HL-60/S4 treated with phorbol 12-myristate 13-acetate at 8.2 ng/mL for 4 days and 3 days (cell line): ENCODE measurements at regions not wholly inside any gene's neighbourhood (a gene's known extent, or its start where the extent isn't known, plus 50 kb on each side); places are given as distances from the start of the nearest gene placed in this dataset.

Source experiments
- in situ Hi-C: fragments of 300-500 bp; cut with MboI; formaldehyde crosslinking; loops from 2 replicates; pipeline ENCODE4 v1.15.0; 2022; ENCODE audit warnings: low sequenced_read_pairs

DNA sequence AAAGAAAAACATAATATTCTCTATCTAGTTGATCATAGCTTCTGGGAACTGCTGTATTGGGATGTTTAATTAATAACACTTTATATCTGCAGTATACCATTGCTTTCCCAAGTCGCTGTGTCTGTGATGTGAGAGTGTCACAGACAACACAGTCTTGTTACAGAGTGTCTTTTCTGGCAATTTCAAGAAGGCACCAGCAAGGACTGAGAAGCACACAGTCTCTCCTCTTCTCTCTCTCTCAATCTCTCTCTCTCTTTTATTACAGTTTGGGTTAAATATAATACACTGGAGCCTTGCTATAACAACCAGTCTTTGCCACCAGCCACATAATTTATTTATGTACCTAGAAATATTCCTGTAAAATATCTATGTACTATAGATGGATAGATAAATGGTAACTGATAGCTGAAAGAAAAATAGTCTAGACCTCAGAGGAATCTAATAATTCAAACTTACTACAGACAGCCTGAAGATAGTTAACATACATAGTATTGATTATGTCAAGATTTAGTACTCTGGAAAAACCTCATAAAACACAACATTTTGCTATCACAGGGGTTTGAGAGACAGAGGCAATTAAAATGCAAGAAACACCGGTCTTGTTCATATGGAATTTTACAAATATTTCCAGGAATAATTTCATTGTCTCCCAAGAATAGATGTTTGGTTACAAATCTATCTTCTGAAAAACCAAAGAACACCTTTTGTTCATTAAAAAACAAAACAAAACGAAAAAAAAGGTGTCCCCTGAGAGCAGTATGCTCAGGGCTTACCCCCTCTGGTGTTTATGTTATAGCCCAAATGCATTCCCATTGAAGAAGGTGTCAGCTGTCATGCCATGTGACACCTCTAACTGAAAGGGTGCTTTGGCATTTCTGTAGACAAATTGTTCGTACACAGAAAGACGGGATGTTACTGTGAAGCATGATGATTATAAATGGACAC, 507.8 kb downstream of the TBC1D4 start:
- in situ Hi-C loops: no loop called here

DNA sequence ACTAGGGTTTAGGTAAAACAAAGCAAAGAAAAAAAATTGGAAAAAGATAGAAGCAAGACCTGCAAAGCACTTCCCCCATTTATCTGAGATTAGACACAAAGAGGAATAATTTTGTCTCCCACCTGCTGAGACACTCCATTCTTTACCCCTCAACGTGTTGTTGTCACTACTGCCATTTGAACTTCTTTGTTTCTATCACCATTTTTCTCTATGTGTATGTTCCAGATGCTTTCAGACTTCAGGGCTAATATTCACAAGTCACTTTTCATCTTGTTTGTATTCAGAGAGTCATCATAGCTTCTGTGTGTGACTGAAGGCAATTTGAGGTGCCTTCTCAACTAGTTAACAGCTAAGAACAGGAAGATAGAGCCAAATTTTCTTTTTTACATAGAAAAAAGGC, 512.5 kb downstream of the TBC1D4 start:
- in situ Hi-C loops: no loop called here

DNA sequence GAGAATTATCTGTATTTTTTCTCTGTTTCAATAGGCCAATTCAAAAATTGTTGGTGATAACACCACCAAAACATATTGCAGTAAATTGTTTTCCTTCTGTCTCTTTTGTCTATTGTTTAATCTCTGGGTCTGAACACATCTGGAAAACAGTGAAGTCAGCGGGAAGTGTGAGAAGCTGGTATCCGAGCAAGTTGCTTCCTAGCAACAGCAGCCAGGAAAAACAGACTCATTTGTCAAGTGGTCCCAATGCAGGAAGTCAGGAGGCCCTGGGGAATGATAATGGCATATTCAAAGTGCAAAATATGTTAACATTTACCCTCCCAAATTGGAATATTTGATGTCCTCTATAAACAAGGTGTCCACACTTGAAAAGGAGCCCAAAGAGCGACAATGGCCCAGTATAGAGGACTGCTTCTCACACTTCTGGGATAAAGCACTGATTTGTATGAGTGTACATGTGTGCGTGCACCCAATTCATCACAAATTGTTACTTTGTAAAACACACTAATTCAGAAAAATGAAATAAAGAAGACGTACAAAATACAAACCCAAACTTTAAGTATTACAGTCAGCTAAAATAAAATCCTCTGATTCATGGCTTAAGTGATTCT, 515.0 kb downstream of the TBC1D4 start:
- in situ Hi-C loops: no loop called here

DNA sequence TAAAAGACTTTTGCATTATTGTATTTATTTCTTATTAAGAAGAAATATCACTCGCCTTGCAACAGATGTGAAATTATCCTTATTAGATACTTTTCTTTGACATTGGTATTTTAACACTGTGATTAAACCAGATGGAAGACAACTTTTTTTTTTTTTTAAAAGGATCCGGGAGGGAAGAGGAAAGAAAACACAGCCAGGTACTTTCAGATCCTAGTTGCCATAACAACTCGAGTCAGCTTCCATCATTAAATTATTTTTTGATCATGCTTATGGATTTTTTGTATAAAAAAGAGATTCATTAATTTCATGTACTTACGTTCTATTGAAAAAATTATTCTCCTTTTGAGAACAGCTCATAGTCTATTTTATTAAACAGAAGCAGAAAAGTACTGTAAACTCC, 515.7 kb downstream of the TBC1D4 start:
- in situ Hi-C loops: no loop called here

DNA sequence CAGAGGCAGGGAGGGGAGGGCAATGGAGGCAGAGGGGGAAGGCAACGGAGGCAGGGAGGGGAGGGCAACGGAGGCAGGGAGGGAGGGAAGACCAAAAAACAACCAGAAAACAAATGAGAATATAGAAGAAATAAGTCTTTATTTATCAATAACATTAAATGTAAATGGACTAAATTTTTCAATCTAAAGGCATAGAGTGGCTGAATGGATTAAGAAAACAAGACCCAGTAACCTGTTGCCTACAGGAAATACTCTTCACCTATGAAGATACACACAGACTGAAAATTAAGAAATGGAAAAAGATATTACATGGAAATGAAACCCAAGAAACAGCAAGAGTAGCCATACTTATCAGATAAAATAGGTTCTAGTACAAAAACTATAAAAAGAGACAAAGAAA, 536.3 kb downstream of the TBC1D4 start:
- in situ Hi-C loops: no loop called here

DNA sequence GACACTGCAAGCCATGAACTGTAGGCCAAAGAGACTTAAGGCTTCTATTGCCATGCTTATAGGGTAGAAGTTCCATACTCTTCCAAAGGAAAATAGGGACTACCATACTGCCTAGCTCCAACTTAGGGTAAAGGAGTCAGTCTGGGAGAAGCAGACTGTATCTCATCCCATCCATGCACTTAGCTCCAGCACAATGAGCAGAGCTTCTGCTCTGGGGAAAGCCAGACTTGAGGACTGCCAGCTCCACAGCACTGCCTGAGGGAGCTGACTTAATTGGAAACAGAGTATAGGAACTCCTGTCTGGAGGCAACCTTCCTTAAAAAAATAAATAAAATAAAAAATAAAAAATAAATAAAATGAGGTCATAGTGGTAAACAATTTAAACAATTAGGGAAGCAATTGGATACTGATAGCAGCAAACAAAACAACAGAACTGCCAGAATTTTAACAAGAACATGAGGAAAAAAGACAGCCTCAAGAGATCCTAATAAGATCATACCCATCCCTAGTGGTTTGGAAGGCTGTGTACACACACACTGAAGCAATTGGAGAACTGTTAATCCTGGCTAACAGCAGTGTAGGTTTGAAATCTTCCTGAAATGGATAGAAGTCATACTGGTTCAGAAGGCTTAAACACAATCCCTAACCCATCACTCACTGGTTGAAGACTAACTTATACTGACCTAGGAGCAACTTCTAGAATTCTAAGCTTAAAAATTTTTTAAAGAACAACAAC, 550.1 kb downstream of the TBC1D4 start:
- in situ Hi-C loops: no loop called here

DNA sequence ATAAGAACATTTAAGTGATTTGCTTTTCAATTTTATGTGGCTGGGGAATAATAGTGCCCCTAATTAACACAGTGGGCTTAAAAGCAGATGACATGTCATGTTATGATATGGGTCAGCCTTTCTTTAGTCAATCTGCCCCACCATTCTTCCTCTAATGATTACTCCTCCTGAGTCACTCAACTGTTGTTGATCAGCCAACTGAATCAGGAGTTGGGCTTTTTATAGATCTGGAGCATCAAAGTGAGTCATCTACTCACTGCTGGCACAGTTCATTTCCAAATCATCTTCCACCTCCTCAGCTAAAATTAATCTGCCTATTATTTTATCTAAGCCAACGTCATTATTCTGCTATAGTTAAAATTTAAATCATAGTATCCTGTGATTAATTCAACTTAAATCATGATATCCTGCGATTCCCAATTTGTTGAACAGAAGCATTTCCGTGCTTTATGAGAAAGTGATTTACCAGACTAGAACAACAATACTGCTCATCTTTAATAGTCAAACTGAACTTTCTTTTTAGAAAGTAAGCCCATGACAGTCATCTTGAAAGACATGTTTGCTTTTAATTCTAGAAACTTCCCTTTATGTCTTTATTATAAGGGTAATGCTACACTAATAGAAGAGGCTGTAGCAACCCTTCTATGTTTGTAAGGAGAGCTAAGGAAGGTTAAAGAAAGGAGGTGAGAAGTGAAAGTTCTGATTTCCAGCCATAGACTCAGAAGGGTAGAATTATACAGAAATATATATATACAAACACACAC, 551.4 kb downstream of the TBC1D4 start:
- in situ Hi-C loops: no loop called here

DNA sequence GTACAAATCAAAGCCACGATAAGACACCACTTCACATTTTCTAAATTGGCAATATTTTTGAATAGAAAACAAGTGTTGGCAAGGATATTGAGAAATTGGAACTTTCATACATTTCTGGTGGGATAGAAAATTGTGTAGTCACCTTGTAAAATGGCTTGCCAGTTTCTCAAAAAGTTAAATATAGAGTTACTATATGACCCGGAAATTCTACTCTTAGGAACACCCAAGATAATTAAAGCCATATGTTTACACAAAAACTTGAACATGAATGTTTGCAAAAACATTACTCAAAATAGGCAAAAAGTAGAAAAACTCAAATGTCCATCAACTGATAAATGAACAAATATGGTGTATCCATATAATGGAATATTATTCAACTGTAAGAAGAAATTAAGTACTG, 552.5 kb downstream of the TBC1D4 start:
- in situ Hi-C loops: no loop called here

DNA sequence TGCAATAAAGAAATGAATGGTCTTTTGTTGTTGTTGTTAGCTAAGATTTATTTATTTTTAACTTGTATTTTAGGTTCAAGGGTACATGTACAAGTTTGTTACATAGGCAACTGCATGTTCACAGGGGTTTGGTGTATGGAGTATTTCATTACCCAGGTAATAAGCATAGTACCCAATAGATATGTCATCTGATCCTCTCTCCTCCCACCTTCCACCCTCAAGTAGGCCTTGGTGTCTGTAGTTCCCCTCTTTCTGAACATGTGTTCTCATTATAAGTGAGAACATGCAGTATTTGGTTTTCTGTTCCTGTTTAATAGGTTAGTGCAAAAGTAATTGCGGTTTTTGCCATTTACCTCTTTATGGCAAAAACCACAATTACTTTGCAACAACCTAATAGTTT, 554.1 kb downstream of the TBC1D4 start:
- in situ Hi-C loops: no loop called here

DNA sequence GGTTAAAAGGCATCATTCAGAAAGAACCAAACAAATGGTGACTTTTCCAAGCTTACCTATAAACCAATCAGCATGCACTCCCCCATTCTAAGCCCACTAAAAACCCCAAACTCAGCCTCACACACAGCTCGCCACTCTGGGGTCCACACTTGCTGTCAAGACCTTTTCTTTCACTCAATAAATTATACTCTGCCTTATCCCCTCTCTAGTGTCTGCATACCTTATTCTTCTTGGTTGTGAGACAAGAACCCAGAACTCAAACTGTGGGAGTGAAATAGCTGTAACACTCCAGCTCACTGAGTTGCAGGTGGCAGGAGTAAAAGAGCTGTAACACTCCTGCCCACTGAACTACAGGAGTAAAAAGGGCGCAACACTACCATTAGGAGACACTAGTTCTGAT, 559.0 kb downstream of the TBC1D4 start:
- in situ Hi-C loops: no loop called here

DNA sequence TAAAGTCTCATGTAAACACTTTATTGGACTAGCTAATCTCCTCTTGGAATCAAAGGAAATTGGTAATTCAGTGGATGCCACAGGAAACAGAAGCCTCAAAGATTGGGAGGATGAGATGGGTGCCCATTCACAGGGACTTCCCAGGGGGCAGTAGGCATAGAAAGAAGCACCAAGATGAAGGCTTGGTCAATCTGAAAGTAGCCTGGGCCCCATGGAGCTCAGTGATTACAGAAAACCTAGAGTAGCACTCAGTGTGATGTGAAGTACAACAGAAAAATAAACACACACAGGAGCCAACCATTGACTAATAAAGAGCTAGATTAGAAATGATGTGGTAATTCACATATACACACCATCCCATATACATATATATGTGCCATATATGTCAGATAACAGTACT, 560.6 kb downstream of the TBC1D4 start:
- in situ Hi-C loops: no loop called here

DNA sequence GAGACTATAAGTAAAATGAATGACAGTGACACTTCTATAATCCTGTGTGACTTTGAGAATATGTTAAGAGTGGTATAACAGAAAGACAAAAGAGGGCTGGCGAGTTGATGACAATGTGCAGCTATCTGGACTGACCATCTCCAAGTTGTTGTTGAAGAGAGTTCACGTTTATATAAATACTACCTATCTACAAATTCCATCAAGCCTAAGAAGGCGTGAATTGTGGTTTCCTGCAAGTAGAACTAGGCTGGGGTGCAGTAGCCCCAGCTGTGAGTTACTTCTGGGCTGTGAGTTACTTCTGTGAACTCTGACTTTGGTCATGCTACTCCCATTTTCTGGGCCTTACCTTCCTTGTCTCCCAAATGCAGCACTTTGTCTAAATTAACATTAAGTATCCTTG, 561.0 kb downstream of the TBC1D4 start:
- in situ Hi-C loops: no loop called here

DNA sequence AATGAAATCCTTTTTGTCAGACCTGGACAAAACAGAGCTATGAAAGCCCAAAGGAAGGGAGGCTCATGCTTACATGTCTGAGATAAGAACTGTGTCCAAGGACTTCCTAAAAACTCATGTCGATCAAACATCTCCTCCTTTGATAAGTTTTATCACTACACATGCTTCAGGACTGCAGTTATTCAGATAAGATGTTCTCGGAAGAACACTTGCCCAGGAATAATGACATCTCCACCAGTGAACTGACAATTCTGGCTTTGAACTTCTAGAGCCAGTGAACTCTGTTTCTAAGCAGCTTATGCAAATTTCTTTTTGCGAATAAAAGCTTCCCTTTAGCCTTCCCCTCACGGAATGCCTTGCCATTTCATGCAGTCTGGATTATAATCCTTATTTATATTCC, 561.6 kb downstream of the TBC1D4 start:
- in situ Hi-C loops: no loop called here

DNA sequence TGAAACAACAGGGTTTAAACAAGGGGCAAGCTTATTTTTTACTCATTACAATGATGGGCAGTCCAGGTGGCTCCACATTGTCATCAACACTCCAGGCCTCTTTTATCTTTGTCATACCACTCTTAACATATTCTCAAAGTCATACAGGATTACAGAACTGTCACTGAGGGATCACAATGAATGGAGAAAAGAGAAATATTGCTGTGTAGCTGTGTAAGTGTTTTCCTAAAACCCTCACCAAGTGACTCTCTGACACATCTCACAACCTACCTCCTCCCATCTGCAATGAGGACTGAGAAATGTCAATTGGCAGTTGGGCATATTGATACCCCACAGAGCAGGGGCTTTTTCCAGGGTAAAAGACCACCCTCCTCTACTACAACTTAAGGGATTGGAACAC, 562.1 kb downstream of the TBC1D4 start:
- in situ Hi-C loops: no loop called here

DNA sequence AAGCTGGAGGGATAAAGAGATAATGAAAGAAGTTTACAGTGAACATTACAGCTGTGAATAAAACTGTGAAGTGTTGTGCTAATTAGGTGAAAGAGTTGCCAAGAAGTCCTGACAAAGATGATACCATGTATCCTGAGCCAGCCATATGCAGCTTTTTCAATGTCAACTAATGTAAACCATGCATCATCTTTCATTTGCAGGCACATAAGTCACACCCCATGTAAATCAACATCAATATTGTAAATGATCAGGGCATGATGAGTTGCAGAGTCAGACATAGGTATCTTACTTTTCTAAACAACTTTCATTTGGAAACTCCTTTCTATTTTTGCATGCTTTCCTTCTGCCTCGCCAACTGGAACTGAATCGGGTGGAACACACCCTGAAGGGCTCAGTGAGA, 569.1 kb downstream of the TBC1D4 start:
- in situ Hi-C loops: no loop called here

DNA sequence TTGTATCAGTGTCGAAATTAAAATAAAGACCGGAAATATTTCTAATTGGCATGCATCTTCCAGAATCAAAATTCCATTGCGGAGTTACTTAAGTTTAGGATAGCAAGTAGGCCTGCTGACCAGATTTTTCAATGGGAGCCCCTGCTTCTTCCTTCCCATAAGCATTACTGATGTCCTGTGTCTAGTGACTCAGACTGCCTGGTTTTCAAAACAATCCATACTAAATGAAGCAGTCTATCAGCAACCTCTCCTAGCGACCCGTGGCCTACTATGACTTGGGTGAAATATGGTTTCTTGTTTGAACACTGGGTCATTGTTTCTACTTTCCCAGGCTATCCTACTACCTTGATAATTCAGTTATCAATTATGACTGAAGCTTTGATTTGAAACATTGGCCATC, 571.6 kb downstream of the TBC1D4 start:
- in situ Hi-C loops: no loop called here

DNA sequence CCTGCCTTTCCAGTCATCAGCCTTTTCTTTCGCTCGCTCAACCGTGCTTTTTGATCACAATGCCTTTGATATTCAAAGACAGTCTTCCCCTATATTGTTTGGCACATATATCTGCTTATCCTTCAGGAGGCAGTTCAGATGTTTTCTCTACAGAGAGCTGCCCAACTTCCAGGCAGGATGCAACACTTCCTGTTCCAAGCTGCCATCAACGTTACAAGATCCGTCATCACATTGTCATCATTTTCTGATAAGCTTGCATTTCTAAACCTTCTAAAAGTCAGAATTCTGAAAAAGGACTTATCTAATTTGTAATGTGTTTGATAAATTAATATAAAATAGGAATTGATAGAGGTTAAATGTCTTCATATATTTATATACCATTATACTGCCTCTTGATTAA, 574.2 kb downstream of the TBC1D4 start:
- in situ Hi-C loops: no loop called here

DNA sequence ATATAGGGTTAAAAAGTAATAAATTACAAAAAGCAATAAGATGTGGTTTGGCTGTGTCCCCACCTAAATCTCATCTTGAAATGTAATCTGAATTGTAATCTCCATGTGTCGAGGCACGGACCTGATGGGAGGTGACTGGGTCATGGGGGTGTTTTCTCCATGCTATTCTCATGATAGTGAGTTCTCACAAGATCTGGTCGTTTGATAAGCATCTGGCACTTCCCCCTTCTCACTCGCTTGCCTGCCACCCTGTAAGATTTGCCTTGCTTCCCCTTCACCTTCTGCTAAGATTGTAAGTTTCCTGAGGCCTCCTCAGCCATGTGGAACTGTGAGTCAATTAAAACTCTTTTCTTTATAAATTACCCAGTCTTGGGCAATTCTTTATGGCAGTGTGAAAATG, 577.4 kb downstream of the TBC1D4 start:
- in situ Hi-C loops: no loop called here

DNA sequence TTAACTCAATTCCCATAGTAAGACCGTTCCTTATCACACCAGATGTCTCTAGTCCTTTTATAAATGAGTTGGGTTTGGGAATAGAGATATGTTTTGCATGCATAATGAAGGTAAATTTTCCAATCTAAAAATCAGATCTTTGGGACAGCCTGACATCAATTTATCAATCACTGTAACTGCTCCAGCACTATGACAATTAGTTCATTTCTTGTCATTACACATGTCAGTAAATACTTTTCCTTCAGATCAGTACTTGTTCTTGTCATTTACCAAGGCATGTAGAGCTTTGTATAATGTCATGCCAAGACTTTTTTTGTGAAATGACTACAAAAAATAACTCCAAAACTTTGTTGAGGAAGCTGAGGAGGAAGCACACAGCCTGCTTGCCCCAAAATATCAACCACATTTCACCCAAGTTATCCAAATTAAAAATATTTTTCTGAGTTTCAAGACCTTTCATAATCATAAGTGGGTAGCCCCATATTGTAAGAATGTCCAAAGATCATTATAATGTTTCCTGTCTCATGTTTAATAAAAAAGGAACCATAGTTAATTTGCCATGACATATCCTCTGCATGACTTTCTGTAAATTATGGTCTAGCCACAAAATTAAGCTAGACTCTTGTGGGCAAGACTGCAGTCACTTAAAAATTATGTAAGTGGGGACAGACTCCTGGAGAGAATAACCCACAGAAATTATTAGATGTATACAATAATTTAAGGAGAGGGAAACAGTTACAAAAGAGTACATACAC, 586.8 kb downstream of the TBC1D4 start:
- in situ Hi-C loops: no loop called here

DNA sequence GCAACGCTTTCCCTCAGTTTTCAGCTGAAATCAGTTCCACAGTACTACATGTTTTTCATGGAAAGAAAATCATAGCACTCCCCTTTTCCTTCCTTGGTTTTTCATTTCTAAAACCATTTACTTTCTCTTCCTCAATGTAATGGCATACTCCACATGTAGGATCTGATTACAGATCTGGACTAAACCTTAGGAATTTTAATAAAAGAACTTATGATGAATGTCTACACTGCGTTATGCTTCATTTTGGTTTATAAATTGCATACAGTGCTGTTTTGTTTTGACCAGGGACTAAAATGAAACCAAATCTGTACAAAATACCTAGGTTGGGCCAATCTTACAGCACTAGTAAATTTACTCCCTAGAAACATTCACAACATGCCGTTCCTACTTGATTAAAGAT, 589.9 kb downstream of the TBC1D4 start:
- in situ Hi-C loops: no loop called here
